B cell (primary cell): ENCODE measurements at regions not wholly inside any gene's neighbourhood (a gene's known extent, or its start where the extent isn't known, plus 50 kb on each side); places are given as distances from the start of the nearest gene placed in this dataset.

ENCODE experiments used
- CTCF ChIP-seq: fragments of 200-600 bp; IDR thresholded peaks from one replicate; pipeline ENCODE4 v1.8.0; 2022; ENCODE audit warnings: antibody characterized with exemption, mild to moderate bottlenecking
- EZH2 ChIP-seq: IDR thresholded peaks from 2 replicates; pipeline ENCODE4 v1.6.1; 2012; ENCODE audit warnings: borderline replicate concordance, low read depth, mild to moderate bottlenecking, moderate library complexity, low read length; ENCODE audit not compliant: insufficient read depth, poor library complexity, severe bottlenecking

GRCh38 chr10:6711408-6711841 lies 131.3 kb upstream of the PRKCQ start:
- TF ChIP-seq CTCF (no peak), EZH2 (no peak)
